ENCODE measurements at regions not wholly inside any gene's neighbourhood (a gene's known extent, or its start where the extent isn't known, plus 50 kb on each side); places are given as distances from the start of the nearest gene placed in this dataset.

DNA sequence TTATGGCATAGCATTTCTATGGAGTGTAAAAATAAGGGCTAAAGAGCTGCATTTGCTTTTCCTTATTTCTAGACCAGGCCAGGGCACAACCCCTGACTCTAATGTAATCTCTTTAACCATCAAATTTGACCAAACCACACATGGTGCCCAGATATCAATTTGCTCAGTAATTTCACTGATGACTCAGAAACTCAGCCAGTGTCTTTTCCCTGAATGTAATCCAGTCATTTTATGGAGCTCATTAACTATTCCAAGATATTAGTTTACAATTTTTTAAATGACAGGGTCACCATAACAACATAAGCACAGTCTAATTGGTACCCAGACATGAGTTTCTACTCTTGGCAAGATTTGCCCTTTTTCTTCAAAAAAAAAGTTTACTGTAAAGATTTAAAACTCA is 270.8 kb upstream of the AGAP1 start:
- Mint-ChIP-seq H3K36me3 (ENCODE audit: insufficient read depth, unreplicated experiment) (no peaks in the 10 kb centered on the region), H3K4me1 (ENCODE audit: low read depth, unreplicated experiment) (no peaks in the 10 kb centered on the region), H3K27me3 (ENCODE audit: insufficient read depth, unreplicated experiment) (peaks cover 6% of the 10 kb centered on the region), H3K27ac (ENCODE audit: unreplicated experiment) (no peak overlapping the region), H3K4me3 (ENCODE audit: unreplicated experiment) (no peak overlapping the region), H3K9me3 (ENCODE audit: unreplicated experiment) (no peaks in the 10 kb centered on the region)
- no peak overlapping the region for H3K4me3 ChIP-seq (ENCODE audit: low read depth, low read length)
- H3K27me3 ChIP-seq (replicated peaks; ENCODE audit: control insufficient read depth, insufficient read depth, low read length) = no peaks in the 10 kb centered on the region; the same call in 1 of the 2 replicates
- H3K4me1 ChIP-seq = no peaks in the 10 kb centered on the region
- H3K36me3 ChIP-seq (ENCODE audit: control insufficient read depth, insufficient read depth, low read length) = no peaks in the 10 kb centered on the region
- ChIA-PET CTCF (no interaction called here), POLR2A (no interaction called here)
- intact Hi-C loops (cut with micrococcal nuclease; ENCODE audit: unreplicated experiment) = no loop called here
- DNase-seq = no peak
- TF ChIP-seq, protein P1, sequence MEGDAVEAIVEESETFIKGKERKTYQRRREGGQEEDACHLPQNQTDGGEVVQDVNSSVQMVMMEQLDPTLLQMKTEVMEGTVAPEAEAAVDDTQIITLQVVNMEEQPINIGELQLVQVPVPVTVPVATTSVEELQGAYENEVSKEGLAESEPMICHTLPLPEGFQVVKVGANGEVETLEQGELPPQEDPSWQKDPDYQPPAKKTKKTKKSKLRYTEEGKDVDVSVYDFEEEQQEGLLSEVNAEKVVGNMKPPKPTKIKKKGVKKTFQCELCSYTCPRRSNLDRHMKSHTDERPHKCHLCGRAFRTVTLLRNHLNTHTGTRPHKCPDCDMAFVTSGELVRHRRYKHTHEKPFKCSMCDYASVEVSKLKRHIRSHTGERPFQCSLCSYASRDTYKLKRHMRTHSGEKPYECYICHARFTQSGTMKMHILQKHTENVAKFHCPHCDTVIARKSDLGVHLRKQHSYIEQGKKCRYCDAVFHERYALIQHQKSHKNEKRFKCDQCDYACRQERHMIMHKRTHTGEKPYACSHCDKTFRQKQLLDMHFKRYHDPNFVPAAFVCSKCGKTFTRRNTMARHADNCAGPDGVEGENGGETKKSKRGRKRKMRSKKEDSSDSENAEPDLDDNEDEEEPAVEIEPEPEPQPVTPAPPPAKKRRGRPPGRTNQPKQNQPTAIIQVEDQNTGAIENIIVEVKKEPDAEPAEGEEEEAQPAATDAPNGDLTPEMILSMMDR (IDR thresholded peaks at IDR 0.05; ENCODE audit: insufficient read depth in 1 of 2, low read depth in 1 of 2, low read length in 1 of 2, severe bottlenecking in 1 of 2, unreplicated experiment in 1 of 2) = no peak
- BruUV-seq (replicated peaks) = no TSS peak
- H3K9me3 ChIP-seq = no peaks in the 10 kb centered on the region

DNA sequence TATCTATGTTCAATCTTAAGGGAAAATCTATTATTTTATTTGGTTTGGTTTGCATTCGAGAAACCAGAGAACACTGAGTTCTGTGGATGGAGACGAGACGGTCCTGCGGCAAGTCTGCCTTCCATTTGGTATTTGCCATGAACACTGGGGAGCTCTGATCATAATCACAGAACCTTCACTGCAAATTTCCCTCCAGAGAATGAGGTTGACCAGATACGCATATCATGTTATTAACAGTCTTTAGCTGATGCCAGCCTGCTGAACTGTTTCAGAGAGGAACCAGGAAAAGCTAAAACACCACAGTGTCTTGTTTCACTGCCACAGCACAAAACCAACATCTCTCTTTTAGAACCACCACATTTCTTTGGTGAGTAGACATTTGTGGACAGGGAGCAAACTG is 269.4 kb upstream of the AGAP1 start:
- Mint-ChIP-seq H3K27ac (ENCODE audit: unreplicated experiment) (no peak overlapping the region), H3K27me3 (ENCODE audit: insufficient read depth, unreplicated experiment) (peaks cover 6% of the 10 kb centered on the region), H3K4me3 (ENCODE audit: unreplicated experiment) (no peak overlapping the region), H3K4me1 (ENCODE audit: low read depth, unreplicated experiment) (no peaks in the 10 kb centered on the region), H3K36me3 (ENCODE audit: insufficient read depth, unreplicated experiment) (no peaks in the 10 kb centered on the region), H3K9me3 (ENCODE audit: unreplicated experiment) (no peaks in the 10 kb centered on the region)
- H3K4me3 ChIP-seq (ENCODE audit: low read depth, low read length) = no peak overlapping the region
- H3K36me3 ChIP-seq (ENCODE audit: control insufficient read depth, insufficient read depth, low read length) = no peaks in the 10 kb centered on the region
- POLR2A ChIA-PET = no interaction called here
- H3K9me3 ChIP-seq = no peaks in the 10 kb centered on the region
- CTCF ChIA-PET = no interaction called here
- intact Hi-C loops (cut with micrococcal nuclease; ENCODE audit: unreplicated experiment) = no loop called here
- BruUV-seq (replicated peaks) = no TSS peak
- H3K4me1 ChIP-seq = no peaks in the 10 kb centered on the region
- DNase-seq = no peak
- TF ChIP-seq, protein P1 (IDR thresholded peaks at IDR 0.05; ENCODE audit: insufficient read depth in 1 of 2, low read depth in 1 of 2, low read length in 1 of 2, severe bottlenecking in 1 of 2, unreplicated experiment in 1 of 2) = no peak
- H3K27me3 ChIP-seq (replicated peaks; ENCODE audit: control insufficient read depth, insufficient read depth, low read length) = no peaks in the 10 kb centered on the region; the same call in 1 of the 2 replicates

DNA sequence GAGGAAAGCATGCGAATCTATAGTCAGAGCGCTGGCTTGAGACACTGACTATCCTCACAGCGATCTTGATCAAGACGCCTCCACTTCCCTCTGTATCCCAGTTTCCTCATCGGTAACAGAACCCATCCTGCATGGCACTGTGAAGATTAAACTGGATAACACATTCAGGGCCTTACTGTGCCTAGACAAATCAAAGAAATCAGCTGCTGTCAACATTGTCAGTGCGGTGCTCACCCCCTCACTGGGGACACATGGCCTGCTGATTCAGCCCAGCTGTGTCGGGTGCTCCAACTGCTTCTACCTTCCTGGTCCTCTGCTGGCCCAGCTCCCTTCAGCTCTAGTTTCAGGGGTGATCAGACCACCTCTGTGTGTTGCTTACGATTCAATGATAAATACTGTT is 268.6 kb upstream of the AGAP1 start:
- intact Hi-C loops (cut with micrococcal nuclease; ENCODE audit: unreplicated experiment) = no loop called here
- H3K27me3 ChIP-seq (replicated peaks; ENCODE audit: control insufficient read depth, insufficient read depth, low read length) = no peaks in the 10 kb centered on the region; the same call in 1 of the 2 replicates
- Mint-ChIP-seq H3K9me3 (ENCODE audit: unreplicated experiment) (no peaks in the 10 kb centered on the region), H3K4me1 (ENCODE audit: low read depth, unreplicated experiment) (peaks cover 3% of the 10 kb centered on the region), H3K27me3 (ENCODE audit: insufficient read depth, unreplicated experiment) (peaks cover 6% of the 10 kb centered on the region), H3K4me3 (ENCODE audit: unreplicated experiment) (no peak overlapping the region), H3K36me3 (ENCODE audit: insufficient read depth, unreplicated experiment) (no peaks in the 10 kb centered on the region), H3K27ac (ENCODE audit: unreplicated experiment) (no peak overlapping the region)
- H3K36me3 ChIP-seq (ENCODE audit: control insufficient read depth, insufficient read depth, low read length) = no peaks in the 10 kb centered on the region
- no peaks in the 10 kb centered on the region for H3K9me3 ChIP-seq
- no peak for DNase-seq
- BruUV-seq (replicated peaks) = no TSS peak
- TF ChIP-seq, protein P1 (IDR thresholded peaks at IDR 0.05; ENCODE audit: insufficient read depth in 1 of 2, low read depth in 1 of 2, low read length in 1 of 2, severe bottlenecking in 1 of 2, unreplicated experiment in 1 of 2) = no peak
- no peaks in the 10 kb centered on the region for H3K4me1 ChIP-seq
- POLR2A ChIA-PET = no interaction called here
- CTCF ChIA-PET = no interaction called here
- H3K4me3 ChIP-seq (ENCODE audit: low read depth, low read length) = no peak overlapping the region
